DMS153 treated with DMSO at 0.1 percent for 48 hours (cell line): ENCODE measurements at regions not wholly inside any gene's neighbourhood (a gene's known extent, or its start where the extent isn't known, plus 50 kb on each side); places are given as distances from the start of the nearest gene placed in this dataset.

Experiments
- DNase-seq: peaks from one replicate; lab custom pipeline; 2025; ENCODE audit not compliant: unreplicated experiment; lab: John Stamatoyannopoulos, UW

GRCh38 chr7:1372671-1373379, 86.4 kb downstream of the MICALL2 start:
- no peak for DNase-seq

GRCh38 chr7:1377111-1377909, 82.0 kb downstream of the MICALL2 start:
- no peak for DNase-seq

DNA sequence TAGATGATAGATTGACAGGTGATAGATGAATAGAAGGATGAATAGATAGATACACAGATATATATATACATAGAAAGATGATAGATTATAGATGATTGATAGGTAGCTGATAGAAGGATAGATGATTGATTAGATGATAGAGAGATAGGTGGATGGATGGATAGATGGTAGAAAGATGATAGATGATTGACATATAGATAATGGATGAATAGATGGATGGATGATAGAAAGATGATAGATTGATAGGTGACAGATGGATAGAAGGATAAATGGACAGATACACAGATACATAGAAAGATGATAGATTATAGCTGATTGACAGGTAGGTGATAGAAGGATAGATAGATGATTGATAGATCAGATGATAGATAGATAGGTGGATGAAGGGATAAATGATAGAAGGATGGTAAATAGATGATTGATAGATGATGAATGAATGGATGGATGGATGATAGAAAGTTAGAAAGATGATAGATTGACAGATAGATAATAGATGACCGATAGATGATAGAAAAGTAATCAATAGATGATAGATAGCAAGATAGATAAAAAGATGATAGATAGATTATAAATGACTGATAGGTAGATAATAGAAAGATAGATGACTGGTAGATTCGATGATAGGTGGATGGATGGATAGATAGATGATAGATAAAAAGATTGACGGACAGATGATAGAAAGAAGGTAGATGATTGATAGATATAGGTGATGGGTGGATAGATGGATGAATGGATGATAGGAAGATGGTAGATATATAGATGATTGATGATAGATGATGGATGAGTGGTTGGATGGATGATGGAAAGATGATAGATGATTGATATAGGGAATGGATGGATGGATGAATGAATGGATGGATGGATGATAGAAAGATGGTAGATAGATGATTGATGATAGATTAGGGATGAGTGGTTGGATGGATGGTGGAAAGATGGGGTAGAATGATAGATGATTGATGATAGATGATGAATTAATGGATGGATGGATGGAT, 80.4 kb downstream of the MICALL2 start:
- no peak for DNase-seq

- DNase-seq = no peak
Observed at GRCh38 chr7:1380231-1380815, 78.9 kb downstream of the MICALL2 start.

DNA sequence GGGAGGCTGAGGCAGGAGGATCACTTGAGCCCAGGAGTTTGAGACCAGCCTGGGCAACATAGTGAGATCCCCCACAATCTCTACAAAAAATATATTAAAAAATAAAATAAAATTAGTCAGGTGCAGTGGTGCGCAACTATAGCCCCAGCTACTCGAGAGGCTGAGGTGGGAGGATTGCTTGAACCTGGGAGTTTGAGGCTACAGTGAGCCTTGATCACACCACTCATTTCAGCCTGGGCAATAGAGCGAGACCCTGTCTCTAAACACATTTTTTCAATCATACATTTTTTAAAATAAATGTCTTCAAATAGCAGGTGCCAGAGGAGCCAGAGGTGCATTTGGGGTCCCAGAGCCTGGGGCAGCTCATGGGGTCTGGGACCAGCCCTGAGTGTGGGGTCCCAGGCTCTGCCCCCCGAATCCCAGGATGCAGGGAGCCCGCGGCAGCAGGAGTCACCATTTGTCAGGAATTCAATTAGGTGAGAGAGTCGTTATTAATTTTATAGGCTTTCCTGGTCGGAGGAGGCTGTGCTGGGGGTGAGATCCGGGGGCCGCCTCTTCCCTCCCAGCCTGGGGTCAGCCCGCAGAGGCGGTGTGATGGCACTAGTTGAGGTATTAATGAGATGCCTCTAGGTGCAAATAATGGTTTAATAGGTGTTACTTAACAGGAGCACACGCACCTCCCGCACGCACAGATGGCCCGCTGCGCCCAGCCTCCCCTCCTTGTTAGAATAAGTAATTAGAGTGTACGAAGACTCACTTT, 78.3 kb downstream of the MICALL2 start:
- no peak for DNase-seq

GRCh38 chr7:1382553-1383397, 76.5 kb downstream of the MICALL2 start:
- DNase-seq = no peak

- no peak for DNase-seq
Observed at GRCh38 chr7:1383398-1384112, 75.7 kb downstream of the MICALL2 start.

GRCh38 chr7:1384113-1384415, 75.2 kb downstream of the MICALL2 start:
- DNase-seq = no peak
